GM18511 (cell line): ENCODE measurements at regions not wholly inside any gene's neighbourhood (a gene's known extent, or its start where the extent isn't known, plus 50 kb on each side); places are given as distances from the start of the nearest gene placed in this dataset.
"Not testable (repeated sequence)": the region's sequence is repeated elsewhere in the genome, so short reads cannot be mapped to it uniquely, and the experiment has no call there.

Source experiments
- ATAC-seq: cut with Tn5 transposase; IDR thresholded peaks from one replicate; pipeline ENCODE4 v1.9.1; 2021; ENCODE audit warnings: mild to moderate bottlenecking, moderate library complexity; ENCODE audit not compliant: unreplicated experiment

GRCh38 chr3:103134023-103134724, 699.4 kb downstream of the ZPLD1 start:
- peak; percentile 96 for ATAC-seq

- peak; percentile 30 for ATAC-seq
Measured at GRCh38 chr3:103136621-103137020, 701.8 kb downstream of the ZPLD1 start.

GRCh38 chr3:103137830-103138229, 703.0 kb downstream of the ZPLD1 start:
- ATAC-seq: no peak

GRCh38 chr3:103158183-103158582, 723.4 kb downstream of the ZPLD1 start:
- no peak for ATAC-seq

- ATAC-seq: no peak
Measured at GRCh38 chr3:103166890-103167289, 732.1 kb downstream of the ZPLD1 start.

GRCh38 chr3:103167850-103168249, 733.0 kb downstream of the ZPLD1 start:
- ATAC-seq: peak; percentile 58

GRCh38 chr3:103169289-103169688, 734.5 kb downstream of the ZPLD1 start:
- ATAC-seq: no peak

GRCh38 chr3:103170651-103171050, 735.8 kb downstream of the ZPLD1 start:
- ATAC-seq: peak; percentile 62

GRCh38 chr3:103173940-103174339, 739.1 kb downstream of the ZPLD1 start:
- no peak for ATAC-seq

GRCh38 chr3:103181160-103181559, 746.3 kb downstream of the ZPLD1 start:
- ATAC-seq: no peak

- ATAC-seq: no peak
Measured at GRCh38 chr3:103184772-103185171, 750.0 kb downstream of the ZPLD1 start.

GRCh38 chr3:103189941-103190340, 755.1 kb downstream of the ZPLD1 start:
- no peak for ATAC-seq

GRCh38 chr3:103195216-103195615, 760.4 kb downstream of the ZPLD1 start:
- no peak for ATAC-seq

- ATAC-seq: no peak
Measured at GRCh38 chr3:103203441-103203840, 768.6 kb downstream of the ZPLD1 start.

- no peak for ATAC-seq
Measured at GRCh38 chr3:103210583-103210982, 775.8 kb downstream of the ZPLD1 start.

- peak; percentile 100 for ATAC-seq
Measured at GRCh38 chr3:103218146-103218545, 783.3 kb downstream of the ZPLD1 start.

- ATAC-seq: peak; percentile 32
Measured at GRCh38 chr3:103218793-103219192, 784.0 kb downstream of the ZPLD1 start.

GRCh38 chr3:103227651-103228050, 792.8 kb downstream of the ZPLD1 start:
- ATAC-seq: no peak

GRCh38 chr3:103247459-103247858, 812.6 kb downstream of the ZPLD1 start:
- peak; percentile 66 for ATAC-seq

- ATAC-seq: not testable (repeated sequence)
Measured at GRCh38 chr3:103254827-103255226, 820.0 kb downstream of the ZPLD1 start.

- ATAC-seq: no peak
Measured at GRCh38 chr3:103269287-103269686, 834.5 kb downstream of the ZPLD1 start.

- ATAC-seq: no peak
Measured at GRCh38 chr3:103271575-103271974, 836.8 kb downstream of the ZPLD1 start.

- ATAC-seq: no peak
Measured at GRCh38 chr3:103295974-103296570, 861.3 kb downstream of the ZPLD1 start.
